ENCODE measurements at regions not wholly inside any gene's neighbourhood (a gene's known extent, or its start where the extent isn't known, plus 50 kb on each side); places are given as distances from the start of the nearest gene placed in this dataset.

DNA sequence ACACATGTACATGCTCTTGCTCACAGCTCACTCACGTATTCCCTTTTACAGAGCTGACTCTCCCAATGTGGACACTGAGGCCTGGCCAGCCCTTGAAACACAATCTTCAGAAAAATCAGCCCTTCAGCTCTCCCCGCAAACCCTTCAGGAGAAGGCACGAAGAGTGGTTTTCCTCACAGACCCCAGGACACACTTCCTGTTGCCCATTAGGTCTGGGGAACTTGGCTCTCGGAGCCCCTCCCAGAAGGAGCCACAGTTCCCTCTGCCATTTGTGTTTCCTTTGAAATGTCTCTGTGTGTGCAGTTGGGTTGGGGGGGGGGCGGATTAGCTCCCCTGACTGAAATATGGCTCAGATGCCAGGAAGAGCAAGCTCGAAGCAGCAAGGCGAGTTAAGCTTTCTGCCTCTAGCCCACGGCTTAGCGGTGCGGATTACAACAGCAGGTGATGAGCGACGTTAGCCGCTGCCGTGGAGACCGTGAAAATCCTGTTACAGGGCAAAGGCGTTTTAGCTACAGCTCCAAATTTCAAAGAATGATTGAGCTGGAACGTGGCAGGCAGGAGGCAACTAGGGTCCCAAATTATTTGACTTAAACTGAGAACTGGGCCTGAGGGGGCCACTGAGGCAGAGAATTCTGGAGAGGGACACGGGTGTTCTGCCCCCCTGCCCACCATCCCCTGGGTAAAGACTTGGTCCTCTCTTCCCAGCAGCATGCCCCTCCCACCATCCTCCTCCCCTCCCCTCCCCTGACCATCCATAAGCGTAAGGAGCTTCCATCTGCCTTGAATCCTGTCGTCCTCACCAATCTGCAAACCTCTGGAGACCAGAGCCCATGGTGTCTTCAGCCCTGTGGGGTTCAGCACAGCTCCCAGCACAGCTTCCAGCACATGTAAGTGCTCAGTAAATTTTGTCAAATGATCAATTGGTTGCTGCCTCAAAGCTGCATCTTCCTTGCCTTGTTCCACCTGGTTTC, 598.6 kb downstream of the BUD13 start:
- no peak for DNase-seq (ENCODE audit: low spot score)
- no peak for ATAC-seq
- H3K27ac Mint-ChIP-seq, result no peak overlapping the region
- no peaks in the 10 kb centered on the region for H3K36me3 Mint-ChIP-seq
- H3K4me3 Mint-ChIP-seq, result no peak overlapping the region
- no peaks in the 10 kb centered on the region for H3K9me3 Mint-ChIP-seq
- H3K4me1 Mint-ChIP-seq (ENCODE audit: low read depth in 2 of 2), result no peaks in the 10 kb centered on the region
- peaks cover 6 to 9% of the 10 kb centered on the region in 2 donors for H3K27me3 Mint-ChIP-seq

DNA sequence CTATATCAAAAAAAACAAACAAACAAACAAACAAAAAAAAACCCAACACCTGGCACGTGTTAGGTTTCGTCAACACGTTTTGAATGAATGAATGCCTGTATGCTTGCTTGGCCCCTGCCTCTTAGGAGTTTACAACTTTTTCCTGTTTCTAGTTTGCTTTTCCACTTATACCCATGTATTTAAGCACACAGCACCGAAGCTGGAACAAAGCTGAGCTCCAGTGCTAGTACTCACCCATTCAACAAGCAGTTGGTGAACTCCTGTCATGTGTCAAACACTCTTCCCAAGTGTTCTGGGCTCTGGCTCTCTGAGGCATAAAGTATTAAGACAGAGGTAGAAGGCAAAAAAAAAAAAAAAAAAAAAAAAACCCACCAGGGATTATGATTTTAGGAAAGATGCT, 599.3 kb downstream of the BUD13 start:
- H3K27ac Mint-ChIP-seq, result no peak overlapping the region
- H3K36me3 Mint-ChIP-seq, result no peaks in the 10 kb centered on the region
- peaks cover 9 to 11% of the 10 kb centered on the region in 2 donors for H3K27me3 Mint-ChIP-seq
- H3K4me1 Mint-ChIP-seq (ENCODE audit: low read depth in 2 of 2), result no peaks in the 10 kb centered on the region
- H3K4me3 Mint-ChIP-seq, result no peak overlapping the region
- ATAC-seq, result no peak
- no peak for DNase-seq (ENCODE audit: low spot score)
- H3K9me3 Mint-ChIP-seq, result no peaks in the 10 kb centered on the region

DNA sequence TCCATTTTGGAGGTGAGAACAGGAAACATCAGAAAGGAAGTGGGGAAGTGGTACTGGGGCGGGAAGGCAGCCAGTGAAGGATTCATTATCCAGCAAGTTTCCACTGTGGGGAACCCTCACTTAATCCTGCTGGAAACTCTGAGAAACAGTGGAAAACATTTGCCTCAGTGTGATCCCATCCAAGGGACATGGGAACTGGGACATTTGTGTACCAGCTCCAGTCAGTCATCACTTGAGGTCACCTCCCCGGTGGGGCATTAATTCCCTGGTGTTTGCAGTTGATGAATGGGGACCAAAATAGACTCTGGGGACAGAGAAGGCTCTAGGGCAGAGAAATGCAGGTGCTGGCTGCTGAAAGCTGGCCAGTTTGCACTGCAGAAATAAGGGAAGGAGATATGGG, 599.9 kb downstream of the BUD13 start:
- Mint-ChIP-seq H3K36me3 (no peaks in the 10 kb centered on the region), H3K27me3 (peaks cover 9 to 16% of the 10 kb centered on the region in 2 donors), H3K9me3 (no peaks in the 10 kb centered on the region), H3K27ac (no peak overlapping the region), H3K4me3 (no peak overlapping the region), H3K4me1 (ENCODE audit: low read depth in 2 of 2) (no peaks in the 10 kb centered on the region)
- no peak for DNase-seq (ENCODE audit: low spot score)
- ATAC-seq, result no peak

DNA sequence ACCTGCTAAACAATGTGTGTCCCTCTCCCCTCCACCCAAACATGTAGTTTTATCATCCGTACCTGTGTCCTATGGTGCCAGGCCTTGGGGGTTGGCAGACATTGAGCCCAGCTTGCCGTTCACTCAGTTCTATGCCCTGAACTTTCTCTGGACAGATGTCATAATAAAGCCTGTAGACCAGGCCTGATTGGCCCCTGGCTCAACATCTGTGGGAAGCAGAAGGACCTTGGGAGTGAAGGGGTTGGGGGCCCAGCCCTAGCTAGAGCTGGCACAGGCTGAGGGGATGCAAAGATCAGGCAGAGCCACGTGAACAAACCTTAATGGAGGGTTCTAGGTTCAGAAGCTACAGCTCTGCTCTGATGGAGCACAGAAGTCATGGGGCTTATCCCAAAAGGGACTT, 600.6 kb downstream of the BUD13 start:
- no peak for DNase-seq (ENCODE audit: low spot score)
- no peak overlapping the region for H3K4me3 Mint-ChIP-seq
- H3K9me3 Mint-ChIP-seq, result no peaks in the 10 kb centered on the region
- H3K36me3 Mint-ChIP-seq, result no peaks in the 10 kb centered on the region
- no peaks in the 10 kb centered on the region for H3K4me1 Mint-ChIP-seq (ENCODE audit: low read depth in 2 of 2)
- peaks cover 9 to 16% of the 10 kb centered on the region in 2 donors for H3K27me3 Mint-ChIP-seq
- H3K27ac Mint-ChIP-seq, result no peak overlapping the region
- ATAC-seq, result no peak

DNA sequence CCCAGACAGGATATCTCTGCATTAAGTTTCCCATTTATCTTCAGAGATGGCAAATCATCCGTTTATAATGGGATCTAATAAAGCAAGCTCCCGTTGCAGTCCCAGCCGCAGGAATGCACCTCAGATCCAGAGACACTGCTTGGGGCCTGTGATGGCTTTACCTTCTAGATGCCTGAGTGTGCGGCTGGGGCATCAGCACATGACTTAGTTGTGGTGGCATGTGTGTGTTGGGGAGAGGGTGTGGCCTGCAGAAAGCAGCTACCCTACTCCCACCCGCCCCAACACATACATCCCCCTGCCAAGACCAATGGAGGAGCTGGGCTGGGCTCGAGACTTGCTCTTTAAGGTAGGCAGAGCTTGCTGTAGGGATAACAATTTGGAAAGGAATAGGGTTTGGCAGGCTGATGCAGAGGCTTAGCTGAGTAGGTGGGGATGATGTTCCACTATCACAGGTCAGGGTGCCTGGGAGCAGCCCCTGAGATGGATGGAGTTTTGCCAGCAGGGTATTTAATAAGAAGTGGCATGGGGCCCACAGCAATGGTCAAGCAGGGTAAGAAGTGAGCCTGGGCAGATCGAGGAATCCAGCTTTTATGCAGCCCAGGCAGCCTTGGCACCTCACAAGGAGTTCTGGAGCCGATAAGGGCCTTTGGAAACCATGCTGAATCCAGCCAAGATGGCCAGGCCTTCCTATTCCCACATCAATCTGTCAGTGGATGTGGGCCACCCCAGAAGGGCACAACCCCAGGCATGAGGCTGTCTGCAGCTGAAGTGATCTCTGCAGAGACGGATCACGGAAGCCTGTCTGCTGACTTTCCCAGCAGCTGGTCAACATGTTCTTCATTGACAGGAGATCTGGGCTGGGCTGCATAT, 601.3 kb downstream of the BUD13 start:
- DNase-seq (ENCODE audit: low spot score), result no peak

DNA sequence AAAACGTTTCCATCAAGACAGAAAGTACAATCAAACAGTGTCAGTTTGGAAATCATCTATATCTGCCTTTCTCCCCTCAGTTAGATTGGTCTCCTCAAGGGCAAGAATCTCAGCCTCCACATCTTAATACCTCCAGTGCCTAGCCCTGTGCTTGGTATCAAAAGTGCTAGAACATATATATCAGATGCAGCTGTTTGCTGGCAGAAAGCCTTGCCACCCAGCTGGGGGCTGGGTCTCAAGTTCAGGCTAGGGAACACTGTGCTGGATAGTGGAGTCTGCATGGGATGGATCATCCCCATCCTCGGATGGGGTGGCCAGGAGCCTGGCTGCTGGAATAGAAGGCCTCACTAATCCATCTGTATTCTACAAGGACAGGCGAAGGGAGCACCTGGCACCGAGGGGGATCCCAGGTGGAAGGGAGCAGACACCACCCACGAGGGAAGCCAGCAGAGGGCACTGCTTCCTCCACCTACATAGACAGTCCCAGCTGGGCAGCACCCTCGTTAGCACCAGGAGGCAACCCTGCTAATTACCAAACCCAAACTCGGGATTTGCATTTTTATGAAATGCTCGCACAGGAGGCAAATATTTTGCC, 602.2 kb downstream of the BUD13 start:
- Mint-ChIP-seq H3K27me3 (peaks cover 8 to 24% of the 10 kb centered on the region in 2 donors), H3K4me1 (ENCODE audit: low read depth in 2 of 2) (no peaks in the 10 kb centered on the region), H3K36me3 (no peaks in the 10 kb centered on the region), H3K4me3 (no peak overlapping the region), H3K9me3 (no peaks in the 10 kb centered on the region), H3K27ac (no peak overlapping the region)
- DNase-seq (ENCODE audit: low spot score) (no peak), ATAC-seq (no peak)

More for the DNA sequence above, 601.3 kb downstream of the BUD13 start:
- ATAC-seq, result peak in 1 of 2 donors; percentile 33
- H3K4me3 Mint-ChIP-seq, result no peak overlapping the region
- H3K36me3 Mint-ChIP-seq, result no peaks in the 10 kb centered on the region
- no peaks in the 10 kb centered on the region for H3K9me3 Mint-ChIP-seq
- no peak overlapping the region for H3K27ac Mint-ChIP-seq
- H3K27me3 Mint-ChIP-seq, result peaks cover 9 to 22% of the 10 kb centered on the region in 2 donors
- H3K4me1 Mint-ChIP-seq (ENCODE audit: low read depth in 2 of 2), result no peaks in the 10 kb centered on the region

DNA sequence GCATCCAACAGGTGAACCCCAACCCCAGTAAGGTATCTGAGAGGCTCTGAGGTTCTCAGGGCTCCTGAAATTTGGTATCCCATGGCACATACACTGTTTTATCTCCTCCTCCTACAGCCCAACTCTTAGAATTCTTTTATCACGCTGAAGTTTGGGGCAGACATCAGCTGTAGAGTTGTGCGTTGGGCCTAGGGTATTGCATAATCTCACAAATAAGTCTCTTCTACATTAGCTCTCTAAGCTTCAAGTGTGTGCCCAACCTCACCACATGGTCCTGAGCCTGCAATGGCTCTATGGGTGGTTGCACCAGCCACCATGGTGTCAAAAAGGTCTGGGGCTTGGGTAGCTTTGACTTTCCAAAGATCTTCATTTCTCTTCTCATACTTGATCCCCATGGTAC, 603.0 kb downstream of the BUD13 start:
- H3K36me3 Mint-ChIP-seq, result no peaks in the 10 kb centered on the region
- no peaks in the 10 kb centered on the region for H3K9me3 Mint-ChIP-seq
- H3K27me3 Mint-ChIP-seq, result peaks cover 12 to 18% of the 10 kb centered on the region in 2 donors
- DNase-seq (ENCODE audit: low spot score), result no peak
- ATAC-seq, result no peak
- H3K27ac Mint-ChIP-seq, result no peak overlapping the region
- H3K4me3 Mint-ChIP-seq, result no peak overlapping the region
- H3K4me1 Mint-ChIP-seq (ENCODE audit: low read depth in 2 of 2), result no peaks in the 10 kb centered on the region

DNA sequence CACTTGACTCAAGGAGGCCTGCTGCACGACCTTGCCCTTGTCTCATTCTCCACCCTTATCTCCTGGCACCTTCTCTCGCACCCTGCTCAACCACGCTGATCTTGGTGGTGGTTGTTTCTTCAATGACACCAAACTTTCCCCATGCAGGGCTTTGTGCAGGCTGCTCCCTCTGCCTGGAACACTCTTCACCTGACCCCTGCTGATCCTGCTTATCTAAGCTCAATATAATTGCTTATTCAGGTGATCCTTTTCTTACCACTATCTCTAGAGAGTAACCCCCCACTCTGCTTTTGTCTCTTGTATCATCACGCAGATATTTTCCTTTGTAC, 604.4 kb downstream of the BUD13 start:
- H3K4me1 Mint-ChIP-seq (ENCODE audit: low read depth in 2 of 2), result no peaks in the 10 kb centered on the region
- no peak for DNase-seq (ENCODE audit: low spot score)
- H3K9me3 Mint-ChIP-seq, result no peaks in the 10 kb centered on the region
- ATAC-seq, result no peak
- no peak overlapping the region for H3K27ac Mint-ChIP-seq
- H3K36me3 Mint-ChIP-seq, result no peaks in the 10 kb centered on the region
- peaks cover 9 to 19% of the 10 kb centered on the region in 2 donors for H3K27me3 Mint-ChIP-seq
- H3K4me3 Mint-ChIP-seq, result no peak overlapping the region

DNA sequence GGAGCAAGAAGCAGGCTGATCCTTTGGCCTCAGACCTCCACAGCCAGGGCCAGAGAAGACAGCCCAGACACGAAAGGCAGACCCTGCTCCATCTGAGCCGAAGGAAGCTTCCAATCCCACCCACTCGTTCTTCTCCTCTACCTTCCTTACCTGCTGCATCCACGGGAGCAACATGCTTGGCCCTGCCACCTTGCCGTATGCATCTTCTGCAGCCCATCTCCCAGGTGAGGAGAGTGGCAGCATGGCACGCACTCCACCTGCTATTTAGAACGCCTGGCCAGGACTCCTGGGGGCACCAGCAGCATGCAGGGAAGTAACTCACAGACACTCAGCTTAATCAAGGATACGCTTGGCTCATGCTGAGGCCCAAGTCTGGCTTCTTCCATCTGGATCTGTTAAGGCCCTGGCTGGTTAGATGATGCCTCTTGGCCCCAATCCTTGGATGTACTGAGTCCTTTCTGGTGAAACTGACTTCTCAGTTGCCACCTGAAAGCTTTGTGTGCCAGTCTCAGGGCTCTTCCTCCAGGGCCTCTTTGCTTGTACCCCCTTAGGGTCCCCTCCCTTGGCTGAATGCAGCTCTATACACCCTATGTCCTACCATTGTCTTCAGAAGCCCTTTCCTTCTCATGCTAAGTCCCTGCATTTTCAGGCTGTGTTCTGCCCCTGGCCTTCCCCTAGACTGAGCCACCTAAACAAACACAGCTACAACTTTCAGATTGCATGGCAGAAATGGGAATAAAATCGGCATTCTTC, 604.9 kb downstream of the BUD13 start:
- H3K27ac Mint-ChIP-seq, result no peak overlapping the region

DNA sequence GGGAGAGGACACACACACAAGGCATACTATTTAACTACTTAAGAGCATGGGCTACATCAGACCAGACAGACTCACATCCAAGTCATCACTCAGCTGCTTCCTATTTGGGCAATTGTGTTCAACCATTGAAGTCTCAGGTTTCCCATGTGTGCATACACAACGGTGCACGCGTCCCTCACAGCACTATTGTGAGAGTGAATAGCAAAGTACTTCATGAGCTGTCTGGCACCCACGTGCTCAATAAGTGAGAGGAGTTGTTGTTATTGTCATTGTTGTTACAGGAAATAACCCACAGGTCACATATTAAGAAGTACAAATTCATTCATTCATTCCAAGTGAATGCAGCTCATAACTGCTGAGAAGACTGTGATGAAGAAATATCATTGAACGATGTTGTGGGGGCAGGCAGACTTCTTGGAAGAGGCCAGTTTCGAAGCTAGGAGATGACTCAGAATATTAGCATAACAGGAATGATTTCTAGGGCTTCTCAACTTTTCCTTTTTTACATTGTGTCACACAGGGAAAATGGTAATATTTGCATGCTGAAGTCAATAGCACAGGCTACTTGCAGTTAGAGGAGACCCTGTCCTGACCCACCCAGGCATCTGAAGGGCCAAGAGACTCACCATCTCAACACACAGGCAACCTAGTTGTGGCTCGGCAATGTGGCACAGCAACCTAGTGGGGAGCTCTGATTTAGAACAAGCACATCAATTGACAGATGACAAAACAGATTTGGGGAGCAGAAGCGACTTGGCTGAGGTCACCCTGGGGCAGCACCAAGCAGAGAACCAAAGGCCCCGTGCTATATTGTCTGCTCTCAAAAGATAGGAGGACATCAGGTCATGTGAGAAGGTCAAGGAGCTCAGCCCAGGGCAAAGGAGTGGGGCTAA, 606.0 kb downstream of the BUD13 start:
- Mint-ChIP-seq H3K27ac (no peak overlapping the region), H3K4me3 (no peak overlapping the region), H3K36me3 (no peaks in the 10 kb centered on the region), H3K4me1 (ENCODE audit: low read depth in 2 of 2) (no peaks in the 10 kb centered on the region), H3K9me3 (no peaks in the 10 kb centered on the region), H3K27me3 (peaks cover 9 to 23% of the 10 kb centered on the region in 2 donors)
- DNase-seq (ENCODE audit: low spot score) (no peak), ATAC-seq (no peak)

More for the DNA sequence above, 604.9 kb downstream of the BUD13 start:
- no peaks in the 10 kb centered on the region for H3K36me3 Mint-ChIP-seq
- DNase-seq (ENCODE audit: low spot score) (no peak), ATAC-seq (no peak)
- H3K4me1 Mint-ChIP-seq (ENCODE audit: low read depth in 2 of 2), result no peaks in the 10 kb centered on the region
- peaks cover 9 to 23% of the 10 kb centered on the region in 2 donors for H3K27me3 Mint-ChIP-seq
- H3K9me3 Mint-ChIP-seq, result no peaks in the 10 kb centered on the region
- H3K4me3 Mint-ChIP-seq, result no peak overlapping the region

DNA sequence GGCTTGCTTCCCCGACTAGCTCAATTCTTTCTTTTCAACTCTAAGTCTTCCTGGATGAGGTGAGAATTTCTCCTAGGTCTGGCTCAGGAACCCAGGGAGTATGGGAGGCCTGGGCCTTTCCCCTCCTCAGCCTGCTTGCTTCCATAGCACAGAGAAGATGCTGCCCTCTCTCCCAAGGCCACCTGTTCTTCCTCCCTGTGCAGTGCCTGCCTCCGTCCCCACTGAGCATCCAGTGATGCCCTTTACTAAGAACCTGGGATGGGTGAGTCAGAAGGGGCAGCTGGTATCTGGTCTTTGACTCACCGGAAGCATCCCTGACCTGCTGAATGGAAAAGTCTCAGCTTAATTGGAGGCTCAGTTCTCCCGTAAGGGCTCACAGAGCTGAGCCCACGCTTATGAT, 607.9 kb downstream of the BUD13 start:
- no peaks in the 10 kb centered on the region for H3K4me1 Mint-ChIP-seq (ENCODE audit: low read depth in 2 of 2)
- H3K9me3 Mint-ChIP-seq, result no peaks in the 10 kb centered on the region
- peaks cover 16 to 31% of the 10 kb centered on the region in 2 donors for H3K27me3 Mint-ChIP-seq
- no peak overlapping the region for H3K4me3 Mint-ChIP-seq
- no peaks in the 10 kb centered on the region for H3K36me3 Mint-ChIP-seq
- ATAC-seq (no peak), DNase-seq (ENCODE audit: low spot score) (no peak)
- H3K27ac Mint-ChIP-seq, result no peak overlapping the region

DNA sequence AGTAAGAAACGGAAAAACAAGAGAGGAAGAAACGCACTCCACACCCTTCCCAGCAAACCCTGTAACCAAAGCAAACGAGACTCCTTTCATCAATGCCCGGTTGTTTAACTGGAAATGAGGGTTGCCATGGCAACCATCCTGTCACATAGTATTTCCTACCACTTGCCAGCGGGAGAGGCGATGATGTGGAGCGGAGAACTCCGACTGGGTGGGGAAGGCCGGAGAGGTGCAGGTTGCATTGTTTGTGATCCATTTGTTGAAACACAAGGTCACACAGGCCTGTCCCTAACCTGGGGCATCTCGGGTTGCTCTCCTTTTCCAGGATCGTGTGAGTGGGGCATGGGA, 609.9 kb downstream of the BUD13 start:
- Mint-ChIP-seq H3K9me3 (no peaks in the 10 kb centered on the region), H3K4me1 (ENCODE audit: low read depth in 2 of 2) (no peaks in the 10 kb centered on the region), H3K36me3 (no peaks in the 10 kb centered on the region)

More for the DNA sequence above, 609.9 kb downstream of the BUD13 start:
- peaks cover 16 to 32% of the 10 kb centered on the region in 2 donors for H3K27me3 Mint-ChIP-seq
- H3K4me3 Mint-ChIP-seq, result no peak overlapping the region
- no peak for DNase-seq (ENCODE audit: low spot score)
- no peak overlapping the region for H3K27ac Mint-ChIP-seq
- no peak for ATAC-seq

Data from natural killer cell treated with Interleukin-12 subunit alpha and Interleukin-12 subunit beta and Interleukin-15 and Interleukin-18, amount 100 ng/mL, for 72 hours (primary cell).